Immature natural killer cell (primary cell): ENCODE measurements at regions not wholly inside any gene's neighbourhood (a gene's known extent, or its start where the extent isn't known, plus 50 kb on each side); places are given as distances from the start of the nearest gene placed in this dataset.

Source experiments
- DNase-seq, 3 donors: peaks; one replicate each; pipeline ENCODE4 v3.0.0; 2022; ENCODE audit warnings: mixed read lengths in 1 of 3
- H3K27ac Mint-ChIP-seq, 6 donors: one replicate each; pipeline ENCODE4 v1.8.0; 2020; ENCODE audit warnings: mixed read lengths in 6 of 6, mild to moderate bottlenecking in 5 of 6, inconsistent platforms in 4 of 6, moderate library complexity in 3 of 6
- H3K27me3 Mint-ChIP-seq, 3 donors: one replicate each; pipeline ENCODE4 v1.8.0; 2020 to 2021; ENCODE audit warnings: low read depth in 3 of 3, mild to moderate bottlenecking in 3 of 3, mixed read lengths in 3 of 3, moderate library complexity in 3 of 3, inconsistent platforms in 1 of 3
- H3K36me3 Mint-ChIP-seq, 3 donors: one replicate each; pipeline ENCODE4 v1.8.0; 2020; ENCODE audit warnings: mixed read lengths in 3 of 3, inconsistent platforms in 2 of 3, mild to moderate bottlenecking in 2 of 3
- H3K4me1 Mint-ChIP-seq, 2 donors: one replicate each; pipeline ENCODE4 v1.8.0; 2020; ENCODE audit warnings: inconsistent platforms in 2 of 2, mild to moderate bottlenecking in 2 of 2, mixed read lengths in 2 of 2, moderate library complexity in 1 of 2
- H3K4me3 Mint-ChIP-seq, 5 donors: one replicate each; pipeline ENCODE4 v1.8.0; 2020; ENCODE audit warnings: mild to moderate bottlenecking in 5 of 5, mixed read lengths in 5 of 5, inconsistent platforms in 3 of 5, moderate library complexity in 3 of 5
- H3K9me3 Mint-ChIP-seq, 6 donors: one replicate each; pipeline ENCODE4 v1.8.0; 2020; ENCODE audit warnings: mild to moderate bottlenecking in 6 of 6, mixed read lengths in 6 of 6, inconsistent platforms in 4 of 6, moderate library complexity in 3 of 6

- H3K36me3 Mint-ChIP-seq = no peaks in the 10 kb centered on the region
- H3K27me3 Mint-ChIP-seq = peaks cover 0 to 2% (median 1%) of the 10 kb centered on the region in 3 donors
- no peak overlapping the region for H3K27ac Mint-ChIP-seq
- H3K4me1 Mint-ChIP-seq = no peaks in the 10 kb centered on the region
- H3K4me3 Mint-ChIP-seq = no peak overlapping the region
- no peak for DNase-seq
- peaks cover 4 to 21% (median 9%) of the 10 kb centered on the region in 6 donors for H3K9me3 Mint-ChIP-seq
Measured at GRCh38 chr9:107945493-107945892, 455.9 kb upstream of the KLF4 start.

GRCh38 chr9:107944387-107944786, 454.8 kb upstream of the KLF4 start:
- H3K9me3 Mint-ChIP-seq = peaks cover 2 to 15% (median 8%) of the 10 kb centered on the region in 6 donors
- H3K36me3 Mint-ChIP-seq = no peaks in the 10 kb centered on the region
- H3K27ac Mint-ChIP-seq = no peak overlapping the region
- no peak for DNase-seq
- peaks cover 0 to 2% (median 2%) of the 10 kb centered on the region in 3 donors for H3K27me3 Mint-ChIP-seq
- H3K4me1 Mint-ChIP-seq = no peaks in the 10 kb centered on the region
- no peak overlapping the region for H3K4me3 Mint-ChIP-seq

GRCh38 chr9:107943901-107944300, 454.3 kb upstream of the KLF4 start:
- Mint-ChIP-seq H3K9me3 (peaks cover 2 to 13% (median 7%) of the 10 kb centered on the region in 6 donors), H3K27me3 (peaks cover 0 to 2% (median 2%) of the 10 kb centered on the region in 3 donors), H3K4me1 (no peaks in the 10 kb centered on the region), H3K4me3 (no peak overlapping the region), H3K27ac (no peak overlapping the region), H3K36me3 (no peaks in the 10 kb centered on the region)
- DNase-seq = no peak

- Mint-ChIP-seq H3K4me1 (no peaks in the 10 kb centered on the region), H3K4me3 (no peak overlapping the region), H3K27me3 (peaks cover 0 to 2% (median 2%) of the 10 kb centered on the region in 3 donors), H3K36me3 (no peaks in the 10 kb centered on the region), H3K27ac (no peak overlapping the region), H3K9me3 (peaks cover 2 to 13% (median 7%) of the 10 kb centered on the region in 6 donors)
- no peak for DNase-seq
Measured at GRCh38 chr9:107942856-107943255, 453.3 kb upstream of the KLF4 start.

- Mint-ChIP-seq H3K4me3 (no peak overlapping the region), H3K4me1 (no peaks in the 10 kb centered on the region), H3K36me3 (no peaks in the 10 kb centered on the region), H3K9me3 (peaks cover 2 to 13% (median 7%) of the 10 kb centered on the region in 6 donors), H3K27ac (no peak overlapping the region), H3K27me3 (peaks cover 0 to 2% (median 2%) of the 10 kb centered on the region in 3 donors)
- no peak for DNase-seq
Measured at GRCh38 chr9:107942291-107942690, 452.7 kb upstream of the KLF4 start.

- Mint-ChIP-seq H3K36me3 (no peaks in the 10 kb centered on the region), H3K27ac (no peak overlapping the region), H3K4me1 (no peaks in the 10 kb centered on the region), H3K27me3 (peaks cover 0 to 2% (median 2%) of the 10 kb centered on the region in 3 donors), H3K4me3 (no peak overlapping the region), H3K9me3 (peaks cover 2 to 13% (median 7%) of the 10 kb centered on the region in 6 donors)
- no peak for DNase-seq
Measured at GRCh38 chr9:107940616-107941595, 451.3 kb upstream of the KLF4 start.

GRCh38 chr9:107938801-107939386, 449.3 kb upstream of the KLF4 start:
- Mint-ChIP-seq H3K36me3 (no peaks in the 10 kb centered on the region), H3K4me1 (no peaks in the 10 kb centered on the region), H3K27ac (no peak overlapping the region), H3K9me3 (peaks cover 2 to 13% (median 8%) of the 10 kb centered on the region in 6 donors), H3K27me3 (peaks cover 0 to 2% (median under 1%) of the 10 kb centered on the region in 3 donors), H3K4me3 (no peak overlapping the region)
- no peak for DNase-seq

GRCh38 chr9:107935931-107936330, 446.4 kb upstream of the KLF4 start:
- Mint-ChIP-seq H3K4me3 (no peak overlapping the region), H3K27me3 (peaks cover 0 to 2% (median 0%) of the 10 kb centered on the region in 3 donors), H3K27ac (no peak overlapping the region), H3K9me3 (peaks cover 0 to 8% (median 4%) of the 10 kb centered on the region in 6 donors), H3K36me3 (no peaks in the 10 kb centered on the region), H3K4me1 (no peaks in the 10 kb centered on the region)
- DNase-seq = no peak

- no peak overlapping the region for H3K4me3 Mint-ChIP-seq
- no peaks in the 10 kb centered on the region for H3K27me3 Mint-ChIP-seq
- H3K9me3 Mint-ChIP-seq = peaks cover 0 to 2% (median 0%) of the 10 kb centered on the region in 6 donors
- no peaks in the 10 kb centered on the region for H3K36me3 Mint-ChIP-seq
- no peak overlapping the region for H3K27ac Mint-ChIP-seq
- DNase-seq = no peak
- no peaks in the 10 kb centered on the region for H3K4me1 Mint-ChIP-seq
Measured at GRCh38 chr9:107933516-107933915, 443.9 kb upstream of the KLF4 start.

- no peaks in the 10 kb centered on the region for H3K27me3 Mint-ChIP-seq
- H3K36me3 Mint-ChIP-seq = no peaks in the 10 kb centered on the region
- H3K4me3 Mint-ChIP-seq = no peak overlapping the region
- H3K27ac Mint-ChIP-seq = no peak overlapping the region
- H3K4me1 Mint-ChIP-seq = no peaks in the 10 kb centered on the region
- peaks cover 0 to 2% (median 0%) of the 10 kb centered on the region in 6 donors for H3K9me3 Mint-ChIP-seq
- no peak for DNase-seq
Measured at GRCh38 chr9:107933097-107933496, 443.5 kb upstream of the KLF4 start.

- Mint-ChIP-seq H3K27ac (no peak overlapping the region), H3K4me3 (no peak overlapping the region), H3K36me3 (no peaks in the 10 kb centered on the region), H3K9me3 (peaks cover 0 to 2% (median 0%) of the 10 kb centered on the region in 6 donors), H3K27me3 (no peaks in the 10 kb centered on the region), H3K4me1 (no peaks in the 10 kb centered on the region)
- no peak for DNase-seq
Measured at GRCh38 chr9:107932601-107933000, 443.0 kb upstream of the KLF4 start.

GRCh38 chr9:107932046-107932445, 442.5 kb upstream of the KLF4 start:
- peaks cover 0 to 2% (median 0%) of the 10 kb centered on the region in 6 donors for H3K9me3 Mint-ChIP-seq
- H3K27me3 Mint-ChIP-seq = no peaks in the 10 kb centered on the region
- no peak for DNase-seq
- H3K4me1 Mint-ChIP-seq = no peaks in the 10 kb centered on the region
- no peak overlapping the region for H3K27ac Mint-ChIP-seq
- no peak overlapping the region for H3K4me3 Mint-ChIP-seq
- H3K36me3 Mint-ChIP-seq = no peaks in the 10 kb centered on the region

- no peak overlapping the region for H3K4me3 Mint-ChIP-seq
- H3K4me1 Mint-ChIP-seq = no peaks in the 10 kb centered on the region
- H3K27ac Mint-ChIP-seq = no peak overlapping the region
- peaks cover 0 to 2% (median 0%) of the 10 kb centered on the region in 6 donors for H3K9me3 Mint-ChIP-seq
- no peaks in the 10 kb centered on the region for H3K27me3 Mint-ChIP-seq
- H3K36me3 Mint-ChIP-seq = no peaks in the 10 kb centered on the region
- no peak for DNase-seq
Measured at GRCh38 chr9:107931071-107931715, 441.6 kb upstream of the KLF4 start.

- Mint-ChIP-seq H3K9me3 (peaks cover 0 to 6% (median 0%) of the 10 kb centered on the region in 6 donors), H3K27me3 (no peaks in the 10 kb centered on the region), H3K4me3 (no peak overlapping the region), H3K36me3 (no peaks in the 10 kb centered on the region), H3K4me1 (no peaks in the 10 kb centered on the region), H3K27ac (no peak overlapping the region)
- no peak for DNase-seq
Measured at GRCh38 chr9:107929443-107929842, 439.9 kb upstream of the KLF4 start.
